ENCODE measurements at regions not wholly inside any gene's neighbourhood (a gene's known extent, or its start where the extent isn't known, plus 50 kb on each side); places are given as distances from the start of the nearest gene placed in this dataset.

DNA sequence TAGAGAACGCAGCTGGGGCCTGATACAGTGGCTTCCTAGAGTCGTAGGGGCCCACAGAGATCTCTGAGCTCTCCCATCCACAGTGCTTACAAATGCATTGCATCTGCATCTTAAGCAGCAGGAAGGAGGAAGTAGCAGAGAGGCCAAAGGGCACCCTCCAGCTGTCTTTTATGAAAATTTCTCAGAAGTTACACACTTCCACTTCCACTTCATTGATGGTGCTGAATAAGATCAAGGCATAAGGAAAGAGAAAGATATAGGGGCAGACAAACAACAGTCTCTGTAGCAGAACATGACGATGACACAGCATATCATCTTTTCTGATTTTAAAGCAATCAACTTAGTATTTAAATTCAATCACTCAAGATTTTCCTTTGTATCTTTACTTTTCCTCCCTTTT, 51.6 kb upstream of the ABCC9 start (continued):
- TF ChIP-seq CHD7 (IDR thresholded peaks at IDR 0.05; ENCODE audit: low read depth, low read length) = no peak
- TF ChIP-seq RHOXF2B (CRISPR knock-in tag; conservative IDR thresholded peaks at IDR 0.05) = no peak
- TF ChIP-seq ZNF124 (CRISPR knock-in tag; IDR thresholded peaks at IDR 0.05) = no peak
- TF ChIP-seq BMI1 (IDR thresholded peaks at IDR 0.05; ENCODE audit: low read length) = no peak
- TF ChIP-seq MBD1 (CRISPR knock-in tag; IDR thresholded peaks at IDR 0.05) = no peak
- TF ChIP-seq RCOR1 (IDR thresholded peaks at IDR 0.05; ENCODE audit: borderline replicate concordance in 1 of 2, low read depth in 2 of 2, low read length in 2 of 2) = peak in 1 of 2 experiments; percentile 41; a peak in 1 of 4 replicates
- no peak for TF ChIP-seq SIX5 (IDR thresholded peaks at IDR 0.05; ENCODE audit: borderline replicate concordance in 1 of 2, insufficient read depth in 1 of 2, low read depth in 1 of 2, low read length in 2 of 2)
- TF ChIP-seq, protein P1, sequence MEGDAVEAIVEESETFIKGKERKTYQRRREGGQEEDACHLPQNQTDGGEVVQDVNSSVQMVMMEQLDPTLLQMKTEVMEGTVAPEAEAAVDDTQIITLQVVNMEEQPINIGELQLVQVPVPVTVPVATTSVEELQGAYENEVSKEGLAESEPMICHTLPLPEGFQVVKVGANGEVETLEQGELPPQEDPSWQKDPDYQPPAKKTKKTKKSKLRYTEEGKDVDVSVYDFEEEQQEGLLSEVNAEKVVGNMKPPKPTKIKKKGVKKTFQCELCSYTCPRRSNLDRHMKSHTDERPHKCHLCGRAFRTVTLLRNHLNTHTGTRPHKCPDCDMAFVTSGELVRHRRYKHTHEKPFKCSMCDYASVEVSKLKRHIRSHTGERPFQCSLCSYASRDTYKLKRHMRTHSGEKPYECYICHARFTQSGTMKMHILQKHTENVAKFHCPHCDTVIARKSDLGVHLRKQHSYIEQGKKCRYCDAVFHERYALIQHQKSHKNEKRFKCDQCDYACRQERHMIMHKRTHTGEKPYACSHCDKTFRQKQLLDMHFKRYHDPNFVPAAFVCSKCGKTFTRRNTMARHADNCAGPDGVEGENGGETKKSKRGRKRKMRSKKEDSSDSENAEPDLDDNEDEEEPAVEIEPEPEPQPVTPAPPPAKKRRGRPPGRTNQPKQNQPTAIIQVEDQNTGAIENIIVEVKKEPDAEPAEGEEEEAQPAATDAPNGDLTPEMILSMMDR (IDR thresholded peaks at IDR 0.05 in 2 of 3, conservative IDR thresholded peaks at IDR 0.05 in 1 of 3; ENCODE audit: insufficient read depth in 2 of 3, low read depth in 1 of 3, low read length in 3 of 3) = no peak

Measured in K562 (cell line).